ENCODE measurements at regions not wholly inside any gene's neighbourhood (a gene's known extent, or its start where the extent isn't known, plus 50 kb on each side); places are given as distances from the start of the nearest gene placed in this dataset.

- Histone ChIP-seq H3K4me3 (no peak overlapping the region), H3K9me3 (replicated peaks) (no peaks in the 10 kb centered on the region), H3K4me1 (peaks cover 14% of the 10 kb centered on the region; the same call in 1 of the 2 replicates), H3K36me3 (no peaks in the 10 kb centered on the region), H3K27ac (no peak overlapping the region), H3K27me3 (peaks cover 12% of the 10 kb centered on the region; the same call in 1 of the 2 replicates)
- no peak for DNase-seq
These were observed 98.0 kb upstream of the SLC6A6 start for GRCh38 chr3:14304101-14305045.

GRCh38 chr3:14305324-14305723 lies 97.1 kb upstream of the SLC6A6 start:
- DNase-seq, result no peak
- H3K36me3 ChIP-seq, result no peaks in the 10 kb centered on the region
- H3K9me3 ChIP-seq (replicated peaks), result no peaks in the 10 kb centered on the region

GRCh38 chr3:14306142-14306541 lies 96.3 kb upstream of the SLC6A6 start:
- H3K9me3 ChIP-seq (replicated peaks), result no peaks in the 10 kb centered on the region
- peaks cover 12% of the 10 kb centered on the region; the same call in 1 of the 2 replicates for H3K27me3 ChIP-seq
- no peaks in the 10 kb centered on the region for H3K36me3 ChIP-seq
- no peak overlapping the region for H3K4me3 ChIP-seq
- no peak for DNase-seq
- H3K27ac ChIP-seq, result no peak overlapping the region
- H3K4me1 ChIP-seq, result peaks cover 14% of the 10 kb centered on the region; the same call in 1 of the 2 replicates

More at GRCh38 chr3:14305324-14305723, 97.1 kb upstream of the SLC6A6 start:
- peaks cover 12% of the 10 kb centered on the region; the same call in 1 of the 2 replicates for H3K27me3 ChIP-seq
- no peak overlapping the region for H3K4me3 ChIP-seq
- peaks cover 14% of the 10 kb centered on the region; the same call in 1 of the 2 replicates for H3K4me1 ChIP-seq
- H3K27ac ChIP-seq, result no peak overlapping the region

DNA sequence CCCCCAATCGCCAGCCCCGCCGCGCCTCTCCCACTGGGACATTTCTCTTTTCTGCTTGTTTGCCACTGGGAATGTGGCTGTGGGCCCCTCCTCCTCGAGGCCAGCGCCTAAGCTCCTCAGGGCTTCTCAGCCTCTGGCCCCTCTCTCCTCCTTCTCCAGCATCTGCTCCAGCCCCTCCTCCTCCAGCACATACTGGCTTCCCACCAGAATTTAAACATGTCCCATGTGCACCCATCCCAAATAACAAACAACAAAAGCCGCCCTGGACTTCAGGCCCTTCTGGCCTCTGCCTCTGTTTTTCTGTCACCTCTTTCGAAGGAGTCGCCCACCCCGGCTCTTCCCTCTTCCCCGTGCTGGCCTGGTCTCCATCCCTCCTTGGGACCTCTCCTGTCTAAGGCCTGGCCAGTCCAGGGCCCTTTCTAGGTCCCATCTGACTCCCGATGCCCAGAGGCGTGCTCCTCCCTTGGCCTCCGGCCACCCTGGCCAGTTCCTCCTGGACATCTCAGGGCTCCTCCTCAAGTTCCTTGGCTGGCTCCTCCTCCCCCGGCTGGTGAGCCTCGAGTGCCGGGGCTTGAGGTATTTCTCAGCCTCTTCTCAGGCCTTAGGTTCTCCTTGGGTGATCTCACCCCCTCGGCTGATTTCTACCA lies 94.6 kb upstream of the SLC6A6 start:
- Histone ChIP-seq H3K27ac (no peak overlapping the region), H3K4me1 (peaks cover 10% of the 10 kb centered on the region; the same call in 1 of the 2 replicates), H3K9me3 (replicated peaks) (no peaks in the 10 kb centered on the region), H3K4me3 (no peak overlapping the region), H3K36me3 (no peaks in the 10 kb centered on the region), H3K27me3 (peaks cover 7% of the 10 kb centered on the region; the same call in 1 of the 2 replicates)
- DNase-seq, result no peak

GRCh38 chr3:14311729-14312128 lies 90.7 kb upstream of the SLC6A6 start:
- peaks cover 19% of the 10 kb centered on the region for H3K27me3 ChIP-seq
- DNase-seq, result no peak

DNA sequence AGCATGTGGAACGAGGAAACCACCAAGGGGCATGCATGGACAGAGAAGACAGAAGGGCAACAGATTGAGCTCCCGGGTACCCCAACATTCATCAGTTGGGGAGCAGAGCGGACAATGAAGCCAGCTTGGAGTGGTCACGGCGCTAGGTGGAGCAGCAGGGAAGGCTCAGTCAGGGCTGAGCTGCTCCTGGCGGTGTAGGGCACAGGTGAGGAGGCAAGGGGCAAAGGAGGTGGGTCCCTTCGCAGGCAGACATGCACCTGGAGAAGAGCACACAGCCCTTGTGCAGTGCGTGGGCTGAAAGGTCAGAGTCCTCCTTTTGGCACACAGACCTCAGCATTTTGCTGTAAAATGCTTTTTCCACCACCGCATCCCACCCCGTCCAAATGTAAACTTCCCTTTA lies 90.0 kb upstream of the SLC6A6 start:
- peaks cover 20% of the 10 kb centered on the region for H3K27me3 ChIP-seq
- H3K27ac ChIP-seq, result no peak overlapping the region

More at GRCh38 chr3:14311729-14312128, 90.7 kb upstream of the SLC6A6 start:
- Histone ChIP-seq H3K36me3 (no peaks in the 10 kb centered on the region), H3K4me1 (peaks cover 3% of the 10 kb centered on the region), H3K27ac (no peak overlapping the region), H3K4me3 (no peak overlapping the region), H3K9me3 (replicated peaks) (0 out of 2 replicates have a peak, but pooled peaks cover 4% of the 10 kb centered on the region)

GRCh38 chr3:14317057-14317553 lies 85.3 kb upstream of the SLC6A6 start:
- peak; percentile 61 to 79 for DNase-seq
- no peaks in the 10 kb centered on the region for H3K36me3 ChIP-seq
- peaks cover 15% of the 10 kb centered on the region for H3K4me1 ChIP-seq
- peaks cover 16% of the 10 kb centered on the region for H3K27me3 ChIP-seq
- H3K4me3 ChIP-seq, result no peak overlapping the region
- 0 out of 2 replicates have a peak, but pooled peaks cover 4% of the 10 kb centered on the region for H3K9me3 ChIP-seq (replicated peaks)
- no peak overlapping the region for H3K27ac ChIP-seq

More for the DNA sequence above, 90.0 kb upstream of the SLC6A6 start:
- Histone ChIP-seq H3K9me3 (replicated peaks) (0 out of 2 replicates have a peak, but pooled peaks cover 4% of the 10 kb centered on the region), H3K4me3 (no peak overlapping the region), H3K36me3 (no peaks in the 10 kb centered on the region), H3K4me1 (peaks cover 7% of the 10 kb centered on the region)
- no peak for DNase-seq

DNA sequence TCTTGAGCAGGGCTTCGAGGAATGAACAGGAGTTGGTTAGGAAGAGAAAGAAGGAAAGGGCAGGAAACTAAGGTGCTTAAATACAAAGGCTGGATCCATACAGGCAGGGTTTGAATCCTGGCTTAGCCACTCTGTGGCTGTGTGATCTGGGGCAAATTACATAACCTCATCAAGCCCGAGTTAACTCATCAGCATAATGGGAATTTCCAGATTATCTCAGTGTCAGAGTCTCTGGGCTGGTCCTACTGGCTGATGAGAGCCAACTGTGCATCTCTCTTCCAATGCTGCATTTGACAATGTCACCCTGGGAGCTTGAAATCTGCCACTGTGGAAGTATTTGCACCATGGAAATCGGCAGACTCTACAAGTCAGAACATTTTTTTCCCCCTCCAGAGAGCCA lies 83.8 kb upstream of the SLC6A6 start:
- Histone ChIP-seq H3K9me3 (replicated peaks) (0 out of 2 replicates have a peak, but pooled peaks cover under 1% of the 10 kb centered on the region), H3K4me1 (peaks cover 28% of the 10 kb centered on the region), H3K36me3 (no peaks in the 10 kb centered on the region), H3K27me3 (peaks cover 7% of the 10 kb centered on the region), H3K4me3 (no peak overlapping the region), H3K27ac (no peak overlapping the region)
- DNase-seq, result no peak

DNA sequence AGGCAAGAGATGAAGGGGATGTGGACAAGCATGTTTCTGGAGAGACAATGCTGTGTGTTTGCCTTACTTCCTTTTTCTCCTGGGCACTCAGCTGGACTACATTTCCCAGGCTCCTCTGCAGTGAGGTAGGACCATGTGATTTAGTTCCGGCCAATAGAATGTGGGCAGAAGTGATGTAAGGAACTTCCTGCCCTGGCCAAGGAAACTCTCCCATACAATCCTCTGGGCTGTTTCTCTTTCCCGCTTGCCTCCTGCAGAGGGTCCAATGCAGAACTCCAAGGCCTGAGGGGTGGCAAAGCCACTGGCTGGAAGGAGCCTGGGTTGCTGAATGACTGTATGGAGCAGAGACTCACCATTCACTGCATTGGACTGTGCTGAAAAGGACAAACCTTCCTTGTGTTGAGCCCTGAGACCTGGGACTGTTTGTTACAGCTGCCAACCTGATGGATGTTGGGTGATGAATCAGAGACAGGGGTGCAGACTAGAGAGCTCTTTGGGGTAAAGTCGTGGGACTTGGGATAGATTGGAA lies 82.7 kb upstream of the SLC6A6 start:
- Histone ChIP-seq H3K36me3 (no peaks in the 10 kb centered on the region), H3K4me3 (no peak overlapping the region), H3K27me3 (peaks cover 3% of the 10 kb centered on the region), H3K9me3 (replicated peaks) (no peaks in the 10 kb centered on the region), H3K4me1 (peaks cover 39% of the 10 kb centered on the region), H3K27ac (peak overlapping the region; percentile 21)
- DNase-seq, result peak; percentile 79 to 89

DNA sequence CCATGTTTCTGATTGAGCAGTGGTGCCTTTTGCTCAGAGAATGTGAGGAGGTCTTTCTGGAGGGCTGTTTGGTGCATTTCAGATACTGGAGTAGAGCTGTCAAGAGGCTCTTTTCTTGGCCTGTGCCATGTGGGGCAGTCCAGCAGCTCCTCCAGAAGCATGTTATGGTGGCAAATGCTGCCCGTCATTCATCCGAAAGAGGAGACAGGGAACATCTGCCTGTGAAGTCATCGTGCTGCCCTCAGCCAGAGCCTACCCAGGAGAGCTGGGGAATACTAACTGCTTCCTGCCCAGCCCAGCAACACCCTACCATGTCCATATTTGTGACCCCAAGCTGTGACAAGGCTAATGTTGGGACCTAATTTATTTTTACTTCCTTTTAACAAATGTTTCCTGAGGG lies 82.2 kb upstream of the SLC6A6 start:
- peak; percentile 27 to 41 for DNase-seq
- Histone ChIP-seq H3K27ac (peak overlapping the region; percentile 21), H3K36me3 (no peaks in the 10 kb centered on the region), H3K27me3 (peaks cover 3% of the 10 kb centered on the region; the same call in 1 of the 2 replicates), H3K4me3 (no peak overlapping the region), H3K4me1 (peaks cover 44% of the 10 kb centered on the region), H3K9me3 (replicated peaks) (no peaks in the 10 kb centered on the region)

DNA sequence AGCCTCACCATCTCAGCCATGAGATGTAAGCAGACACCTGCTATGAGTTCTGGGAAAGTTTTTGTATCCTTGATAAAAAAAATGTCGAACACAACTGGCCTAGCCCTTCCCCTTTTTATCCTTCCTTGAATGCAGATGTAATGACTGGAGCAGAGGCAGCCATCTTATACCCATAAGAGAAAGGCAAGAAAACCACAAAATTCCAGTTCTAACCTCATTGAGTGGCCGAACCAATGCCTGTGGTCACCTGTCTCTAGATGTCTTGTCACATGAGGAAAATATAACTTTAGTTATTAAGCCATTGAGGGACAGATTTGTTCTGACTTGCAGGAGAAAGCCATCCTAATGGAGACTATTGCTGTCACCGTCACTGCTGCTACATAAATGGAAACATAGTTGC lies 80.4 kb upstream of the SLC6A6 start:
- H3K4me3 ChIP-seq, result no peak overlapping the region
- no peaks in the 10 kb centered on the region for H3K36me3 ChIP-seq
- H3K27ac ChIP-seq, result peak overlapping the region; percentile 90
- H3K9me3 ChIP-seq (replicated peaks), result no peaks in the 10 kb centered on the region
- peak; percentile 38 to 58 for DNase-seq
- peaks cover 39% of the 10 kb centered on the region for H3K4me1 ChIP-seq
- H3K27me3 ChIP-seq, result no peaks in the 10 kb centered on the region

- Histone ChIP-seq H3K27me3 (no peaks in the 10 kb centered on the region), H3K27ac (peak overlapping the region; percentile 90), H3K36me3 (no peaks in the 10 kb centered on the region), H3K4me1 (peaks cover 39% of the 10 kb centered on the region), H3K9me3 (replicated peaks) (no peaks in the 10 kb centered on the region), H3K4me3 (no peak overlapping the region)
- no peak for DNase-seq
These were observed 79.6 kb upstream of the SLC6A6 start for GRCh38 chr3:14322667-14323295.

DNA sequence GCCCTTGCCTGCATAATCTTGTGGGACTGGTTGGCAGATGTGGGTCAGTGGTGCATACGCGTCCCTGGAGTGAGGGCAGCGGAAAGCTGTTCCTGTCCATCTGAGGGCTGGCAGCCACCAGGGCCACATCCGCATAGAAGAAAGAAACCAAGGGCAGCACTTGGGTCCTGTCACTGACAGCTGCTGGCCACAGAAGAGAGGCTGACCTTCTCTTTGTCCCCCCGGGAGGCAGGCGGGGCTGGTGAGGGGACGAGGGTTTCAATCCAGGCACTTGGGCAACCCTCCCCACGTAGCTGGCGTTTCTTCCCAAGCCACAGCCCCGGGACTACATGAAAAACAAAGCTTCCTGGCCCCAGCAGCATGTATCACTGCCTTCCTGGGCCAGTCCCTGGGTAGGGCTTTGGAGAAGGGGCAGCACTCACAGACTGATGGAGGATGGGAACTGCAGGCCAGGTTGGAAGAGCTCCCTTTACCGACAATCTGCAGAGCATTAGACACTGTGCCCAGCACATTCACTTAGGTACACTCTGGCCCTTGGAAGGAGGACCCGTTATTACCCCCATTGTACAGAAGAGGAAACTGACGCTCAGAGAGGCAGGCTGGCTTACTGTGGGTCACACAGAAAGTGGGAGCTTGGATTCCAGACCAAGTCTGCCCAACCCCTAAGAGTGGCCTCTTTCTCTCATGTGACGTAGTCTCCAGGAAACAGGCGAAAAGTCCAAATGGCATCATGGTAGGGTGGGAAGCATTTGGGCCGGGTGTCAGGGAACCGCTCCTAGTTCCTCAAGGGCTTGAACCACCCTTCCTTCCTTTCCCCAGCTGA lies 78.8 kb upstream of the SLC6A6 start:
- Histone ChIP-seq H3K27me3 (no peaks in the 10 kb centered on the region), H3K27ac (peak overlapping the region; percentile 90), H3K36me3 (no peaks in the 10 kb centered on the region), H3K4me3 (peak overlapping the region; percentile 2; the same call in 1 of the 2 replicates), H3K4me1 (peaks cover 39% of the 10 kb centered on the region), H3K9me3 (replicated peaks) (no peaks in the 10 kb centered on the region)
- DNase-seq, result peak; percentile 92 to 93
